Natural killer cell (primary cell): ENCODE measurements at regions not wholly inside any gene's neighbourhood (a gene's known extent, or its start where the extent isn't known, plus 50 kb on each side); places are given as distances from the start of the nearest gene placed in this dataset.

Experiments used
- ATAC-seq, 3 donors: fragments of 150-1000 bp in 2 of 3; fragments of 200-7000 bp in 1 of 3; cut with Tn5 transposase; 1 replicate in 1 of 3; 2 replicates in 2 of 3; pipeline ENCODE4 v1.10.0; 2021; ENCODE audit warnings: mild to moderate bottlenecking in 2 of 3, moderate library complexity in 2 of 3
- DNase-seq, 2 donors: peaks; one replicate each; pipeline versions ENCODE4 v3.0.0 to v3.0.0-alpha.2; 2013 to 2021; ENCODE audit warnings: mixed read lengths in 1 of 2
- H3K27ac ChIP-seq: one replicate; pipeline ENCODE4 v1.5.1; 2013; ENCODE audit warnings: mild to moderate bottlenecking, low read length
- H3K27me3 ChIP-seq: one replicate; pipeline ENCODE4 v1.6.1; 2013; ENCODE audit warnings: low read length; ENCODE audit not compliant: control insufficient read depth, insufficient read depth
- H3K36me3 ChIP-seq: one replicate; pipeline ENCODE4 v1.6.1; 2013; ENCODE audit warnings: low read length; ENCODE audit not compliant: control insufficient read depth, insufficient read depth
- H3K4me1 ChIP-seq: one replicate; pipeline ENCODE4 v1.6.1; 2013; ENCODE audit warnings: low read length; ENCODE audit not compliant: control insufficient read depth, insufficient read depth
- H3K4me3 ChIP-seq: one replicate; pipeline ENCODE4 v1.5.1; 2013; ENCODE audit warnings: low read length
- H3K9me3 ChIP-seq: one replicate; pipeline ENCODE4 v1.6.1; 2013; ENCODE audit warnings: low read length; ENCODE audit not compliant: control insufficient read depth, insufficient read depth
- H3K27ac Mint-ChIP-seq, 2 donors: one replicate each; pipeline ENCODE4 v1.8.0; 2022; ENCODE audit warnings: mild to moderate bottlenecking in 2 of 2, mixed read lengths in 2 of 2, moderate library complexity in 1 of 2
- H3K27me3 Mint-ChIP-seq, 2 donors: one replicate each; pipeline ENCODE4 v1.8.0; 2022; ENCODE audit warnings: low read depth in 2 of 2, mixed read lengths in 2 of 2
- H3K36me3 Mint-ChIP-seq: one replicate; pipeline ENCODE4 v1.8.0; 2022; ENCODE audit warnings: mixed read lengths
- H3K4me1 Mint-ChIP-seq, 2 donors: one replicate each; pipeline ENCODE4 v1.8.0; 2022; ENCODE audit warnings: mixed read lengths in 2 of 2
- H3K4me3 Mint-ChIP-seq: one replicate; pipeline ENCODE4 v1.8.0; 2022; ENCODE audit warnings: mild to moderate bottlenecking, moderate library complexity, mixed read lengths
- H3K9me3 Mint-ChIP-seq, 2 donors: one replicate each; pipeline ENCODE4 v1.8.0; 2022; ENCODE audit warnings: mixed read lengths in 2 of 2
- WGBS: methylation state at CpG from one replicate; pipeline ENCODE4 v1.1.7; 2013; ENCODE audit warnings: missing lambda C conversion rate; ENCODE audit not compliant: insufficient coverage; 5-methylcytosine and 5-hydroxymethylcytosine counted together
- intact Hi-C: fragments of 100-400 bp; cut with micrococcal nuclease; formaldehyde crosslinking; loops from one replicate; pipeline ENCODE4 v1.14.2; 2022
- TF ChIP-seq, protein P1 (sequence below): fragments of 200-600 bp; IDR thresholded peaks from one replicate; pipeline ENCODE4 v1.8.0; 2022; ENCODE audit warnings: antibody characterized with exemption

DNA sequence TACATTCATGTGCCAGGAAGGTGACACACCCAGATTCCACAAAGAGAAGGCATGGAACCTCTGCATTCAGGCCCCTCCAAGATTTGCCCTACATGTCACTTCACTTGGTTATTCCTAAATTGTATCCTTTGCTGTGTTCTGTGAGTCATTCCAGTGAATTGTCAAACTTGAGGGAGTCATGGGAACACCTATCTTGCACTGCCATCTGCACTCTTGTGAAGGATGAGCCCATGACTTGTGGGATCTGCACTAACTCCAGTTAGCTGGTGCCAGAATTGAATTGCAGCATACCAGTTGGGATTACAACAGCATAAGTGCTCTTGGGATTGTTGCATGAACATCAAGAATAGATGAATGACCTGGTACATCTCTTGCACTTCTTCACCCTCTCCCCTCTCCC, 1288.0 kb upstream of the ZEB2 start:
- Histone ChIP-seq H3K36me3 (no peaks in the 10 kb centered on the region), H3K4me1 (no peaks in the 10 kb centered on the region), H3K27ac (no peak overlapping the region), H3K9me3 (no peaks in the 10 kb centered on the region), H3K27me3 (no peaks in the 10 kb centered on the region), H3K4me3 (no peak overlapping the region)
- no peak overlapping the region for H3K4me3 Mint-ChIP-seq
- no peaks in the 10 kb centered on the region for H3K36me3 Mint-ChIP-seq
- TF ChIP-seq, protein P1, sequence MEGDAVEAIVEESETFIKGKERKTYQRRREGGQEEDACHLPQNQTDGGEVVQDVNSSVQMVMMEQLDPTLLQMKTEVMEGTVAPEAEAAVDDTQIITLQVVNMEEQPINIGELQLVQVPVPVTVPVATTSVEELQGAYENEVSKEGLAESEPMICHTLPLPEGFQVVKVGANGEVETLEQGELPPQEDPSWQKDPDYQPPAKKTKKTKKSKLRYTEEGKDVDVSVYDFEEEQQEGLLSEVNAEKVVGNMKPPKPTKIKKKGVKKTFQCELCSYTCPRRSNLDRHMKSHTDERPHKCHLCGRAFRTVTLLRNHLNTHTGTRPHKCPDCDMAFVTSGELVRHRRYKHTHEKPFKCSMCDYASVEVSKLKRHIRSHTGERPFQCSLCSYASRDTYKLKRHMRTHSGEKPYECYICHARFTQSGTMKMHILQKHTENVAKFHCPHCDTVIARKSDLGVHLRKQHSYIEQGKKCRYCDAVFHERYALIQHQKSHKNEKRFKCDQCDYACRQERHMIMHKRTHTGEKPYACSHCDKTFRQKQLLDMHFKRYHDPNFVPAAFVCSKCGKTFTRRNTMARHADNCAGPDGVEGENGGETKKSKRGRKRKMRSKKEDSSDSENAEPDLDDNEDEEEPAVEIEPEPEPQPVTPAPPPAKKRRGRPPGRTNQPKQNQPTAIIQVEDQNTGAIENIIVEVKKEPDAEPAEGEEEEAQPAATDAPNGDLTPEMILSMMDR: no peak
- no peak for DNase-seq
- no peaks in the 10 kb centered on the region for H3K9me3 Mint-ChIP-seq
- H3K4me1 Mint-ChIP-seq: no peaks in the 10 kb centered on the region
- no peak overlapping the region for H3K27ac Mint-ChIP-seq
- ATAC-seq: no peak
- intact Hi-C loops: no loop called here
- no peaks in the 10 kb centered on the region for H3K27me3 Mint-ChIP-seq

DNA sequence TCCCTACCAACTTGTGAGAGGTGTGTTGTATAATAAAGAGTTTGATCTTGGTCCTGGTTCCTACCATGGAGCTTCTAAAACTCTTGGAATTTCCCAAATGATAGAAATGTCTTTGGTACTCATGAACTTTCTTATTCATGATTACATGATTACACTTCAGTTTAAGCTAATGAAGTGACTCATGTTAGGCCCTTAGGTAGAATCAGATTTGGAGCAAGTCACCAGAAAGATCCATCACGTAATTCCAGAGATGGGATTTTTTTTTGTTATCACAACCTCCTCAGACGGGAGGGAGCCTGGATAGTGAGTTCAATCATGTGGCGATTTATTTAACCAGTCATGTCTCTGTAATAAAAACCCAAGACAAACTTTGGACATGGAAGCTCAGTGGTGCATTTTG, 1287.6 kb upstream of the ZEB2 start:
- intact Hi-C loops: no loop called here

DNA sequence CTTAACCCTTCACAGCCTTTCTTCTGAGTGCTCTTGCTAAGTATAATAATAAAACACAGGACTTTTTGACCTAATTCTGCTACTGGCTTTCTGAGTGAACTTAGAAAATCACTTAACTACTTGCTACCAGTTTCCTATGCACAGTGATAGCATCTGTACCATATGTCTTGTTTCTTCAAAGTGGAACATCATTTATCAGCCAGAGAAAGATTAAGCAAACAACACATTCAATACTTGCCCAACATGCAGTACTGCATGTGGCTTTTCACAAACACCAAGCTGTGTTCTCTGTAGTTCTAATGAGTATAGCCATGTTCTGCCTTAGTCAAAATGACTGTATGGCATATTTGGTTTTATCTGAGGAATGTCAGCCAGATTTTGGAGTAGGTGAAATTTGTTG, 1286.6 kb upstream of the ZEB2 start:
- intact Hi-C loops: no loop called here
- no peak overlapping the region for H3K27ac ChIP-seq
- H3K4me1 Mint-ChIP-seq: no peaks in the 10 kb centered on the region
- H3K9me3 ChIP-seq: no peaks in the 10 kb centered on the region
- TF ChIP-seq, protein P1: no peak
- H3K27me3 Mint-ChIP-seq: no peaks in the 10 kb centered on the region
- H3K27ac Mint-ChIP-seq: no peak overlapping the region
- H3K4me1 ChIP-seq: no peaks in the 10 kb centered on the region
- no peaks in the 10 kb centered on the region for H3K36me3 Mint-ChIP-seq
- DNase-seq: no peak
- no peak overlapping the region for H3K4me3 Mint-ChIP-seq
- no peak overlapping the region for H3K4me3 ChIP-seq
- no peaks in the 10 kb centered on the region for H3K27me3 ChIP-seq
- H3K9me3 Mint-ChIP-seq: no peaks in the 10 kb centered on the region
- ATAC-seq: no peak
- no peaks in the 10 kb centered on the region for H3K36me3 ChIP-seq

More for the DNA sequence above, 1287.6 kb upstream of the ZEB2 start:
- H3K4me1 ChIP-seq: no peaks in the 10 kb centered on the region
- Mint-ChIP-seq H3K4me1 (no peaks in the 10 kb centered on the region), H3K9me3 (no peaks in the 10 kb centered on the region), H3K27ac (no peak overlapping the region), H3K36me3 (no peaks in the 10 kb centered on the region), H3K4me3 (no peak overlapping the region), H3K27me3 (no peaks in the 10 kb centered on the region)
- 82% methylated on average over 3 of the region's 3 CpGs for WGBS
- H3K27ac ChIP-seq: no peak overlapping the region
- H3K27me3 ChIP-seq: no peaks in the 10 kb centered on the region
- H3K9me3 ChIP-seq: no peaks in the 10 kb centered on the region
- ATAC-seq (no peak), DNase-seq (no peak)
- TF ChIP-seq, protein P1: no peak
- no peaks in the 10 kb centered on the region for H3K36me3 ChIP-seq
- no peak overlapping the region for H3K4me3 ChIP-seq

DNA sequence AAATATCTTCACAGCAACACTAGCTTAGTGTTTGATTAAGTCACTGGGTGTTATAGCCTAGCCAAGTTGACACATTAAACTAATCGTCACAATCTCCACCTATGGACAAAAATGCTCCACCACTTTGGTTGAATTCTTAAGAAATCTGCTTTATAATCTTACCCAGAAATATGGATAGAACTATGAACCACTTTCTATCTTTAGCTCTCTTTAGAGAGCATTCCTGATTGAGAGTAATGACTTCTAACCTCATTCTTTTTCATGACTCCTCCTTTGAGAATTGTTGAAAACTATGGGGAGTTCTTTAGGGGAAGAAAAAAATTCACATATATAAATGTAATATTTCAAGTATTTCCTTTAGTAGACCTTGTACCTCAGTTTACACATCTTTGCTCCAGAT, 1282.2 kb upstream of the ZEB2 start:
- Mint-ChIP-seq H3K4me1 (no peaks in the 10 kb centered on the region), H3K27me3 (no peaks in the 10 kb centered on the region), H3K9me3 (no peaks in the 10 kb centered on the region), H3K36me3 (no peaks in the 10 kb centered on the region), H3K27ac (no peak overlapping the region), H3K4me3 (no peak overlapping the region)
- H3K27ac ChIP-seq: no peak overlapping the region
- H3K36me3 ChIP-seq: no peaks in the 10 kb centered on the region
- DNase-seq: no peak
- 100% methylated on average over 1 of the region's 1 CpG for WGBS
- no peak overlapping the region for H3K4me3 ChIP-seq
- TF ChIP-seq, protein P1: no peak
- H3K27me3 ChIP-seq: no peaks in the 10 kb centered on the region
- intact Hi-C loops: no loop called here
- no peak for ATAC-seq
- H3K4me1 ChIP-seq: no peaks in the 10 kb centered on the region
- no peaks in the 10 kb centered on the region for H3K9me3 ChIP-seq
